Astrocyte (in vitro differentiated cells and primary cell): ENCODE measurements at regions not wholly inside any gene's neighbourhood (a gene's known extent, or its start where the extent isn't known, plus 50 kb on each side); places are given as distances from the start of the nearest gene placed in this dataset.

Experiments
- EZH2 ChIP-seq: IDR thresholded peaks from 2 replicates; pipeline ENCODE4 v1.6.1; 2012; ENCODE audit warnings: mild to moderate bottlenecking, low read length, inconsistent platforms; ENCODE audit not compliant: insufficient read depth
- TF ChIP-seq, protein P1 (sequence below): IDR thresholded peaks from 2 replicates; pipeline ENCODE4 v1.5.1; 2011; ENCODE audit warnings: low read depth, mild to moderate bottlenecking, inconsistent platforms, low read length, moderate library complexity; ENCODE audit not compliant: insufficient read depth

GRCh38 chr1:239448911-239449310 is 62.5 kb downstream of the CHRM3 start:
- TF ChIP-seq, protein P1, sequence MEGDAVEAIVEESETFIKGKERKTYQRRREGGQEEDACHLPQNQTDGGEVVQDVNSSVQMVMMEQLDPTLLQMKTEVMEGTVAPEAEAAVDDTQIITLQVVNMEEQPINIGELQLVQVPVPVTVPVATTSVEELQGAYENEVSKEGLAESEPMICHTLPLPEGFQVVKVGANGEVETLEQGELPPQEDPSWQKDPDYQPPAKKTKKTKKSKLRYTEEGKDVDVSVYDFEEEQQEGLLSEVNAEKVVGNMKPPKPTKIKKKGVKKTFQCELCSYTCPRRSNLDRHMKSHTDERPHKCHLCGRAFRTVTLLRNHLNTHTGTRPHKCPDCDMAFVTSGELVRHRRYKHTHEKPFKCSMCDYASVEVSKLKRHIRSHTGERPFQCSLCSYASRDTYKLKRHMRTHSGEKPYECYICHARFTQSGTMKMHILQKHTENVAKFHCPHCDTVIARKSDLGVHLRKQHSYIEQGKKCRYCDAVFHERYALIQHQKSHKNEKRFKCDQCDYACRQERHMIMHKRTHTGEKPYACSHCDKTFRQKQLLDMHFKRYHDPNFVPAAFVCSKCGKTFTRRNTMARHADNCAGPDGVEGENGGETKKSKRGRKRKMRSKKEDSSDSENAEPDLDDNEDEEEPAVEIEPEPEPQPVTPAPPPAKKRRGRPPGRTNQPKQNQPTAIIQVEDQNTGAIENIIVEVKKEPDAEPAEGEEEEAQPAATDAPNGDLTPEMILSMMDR = no peak
- TF ChIP-seq EZH2 = no peak
